Inflammatory macrophage treated with lipopolysaccharide for 1 hour (primary cell): ENCODE measurements at regions not wholly inside any gene's neighbourhood (a gene's known extent, or its start where the extent isn't known, plus 50 kb on each side); places are given as distances from the start of the nearest gene placed in this dataset.
"Not testable (repeated sequence)": the region's sequence is repeated elsewhere in the genome, so short reads cannot be mapped to it uniquely, and the experiment has no call there.

Experiments used
- DNase-seq, 2 donors: peaks; one replicate each; pipeline ENCODE4 v3.0.0-alpha.2; 2020 to 2022

DNA sequence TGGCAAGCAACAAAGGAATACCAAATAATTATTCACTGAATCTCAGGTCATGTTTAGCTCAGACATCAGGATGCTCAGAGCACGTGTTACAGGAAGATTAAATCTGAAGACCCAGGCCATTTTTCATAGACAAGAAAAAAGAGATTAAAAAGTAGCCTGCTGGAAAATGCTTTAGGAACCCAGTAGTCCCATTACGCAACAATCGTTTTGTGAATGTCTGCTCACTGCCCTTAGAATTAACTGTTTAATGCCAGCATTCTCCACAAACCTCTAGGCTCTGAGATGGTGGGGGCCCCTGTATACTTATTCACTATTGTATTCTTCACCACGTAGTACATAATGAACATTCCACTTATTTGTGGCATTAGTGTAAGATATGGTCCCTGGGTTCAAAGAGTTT, 154.6 kb upstream of the NYAP2 start:
- DNase-seq, result no peak

DNA sequence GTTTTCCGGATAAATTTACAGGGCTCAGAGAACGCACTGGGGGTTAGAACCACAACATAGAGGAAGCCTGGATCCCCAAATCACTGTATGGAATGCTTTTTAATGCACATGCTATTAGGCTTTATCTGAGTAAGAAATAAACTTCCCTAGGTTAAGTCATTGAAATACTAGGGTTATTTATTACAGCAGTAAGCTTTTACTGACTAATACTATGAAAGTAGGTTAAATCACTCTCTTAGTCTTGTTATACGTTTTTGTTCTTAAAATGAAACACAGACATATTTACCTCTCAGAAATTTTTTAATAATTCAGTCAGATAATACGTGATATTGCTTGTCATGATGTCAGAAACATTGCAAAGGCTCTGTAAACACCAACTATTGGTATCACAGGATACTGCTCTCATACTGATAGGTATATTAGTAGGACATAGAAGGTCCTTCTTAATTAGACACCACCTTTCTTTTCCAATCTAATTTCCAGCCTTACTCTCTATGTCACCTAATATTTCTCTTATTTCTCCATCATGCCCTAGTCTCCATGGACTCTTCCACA, 162.7 kb upstream of the NYAP2 start:
- no peak for DNase-seq

DNA sequence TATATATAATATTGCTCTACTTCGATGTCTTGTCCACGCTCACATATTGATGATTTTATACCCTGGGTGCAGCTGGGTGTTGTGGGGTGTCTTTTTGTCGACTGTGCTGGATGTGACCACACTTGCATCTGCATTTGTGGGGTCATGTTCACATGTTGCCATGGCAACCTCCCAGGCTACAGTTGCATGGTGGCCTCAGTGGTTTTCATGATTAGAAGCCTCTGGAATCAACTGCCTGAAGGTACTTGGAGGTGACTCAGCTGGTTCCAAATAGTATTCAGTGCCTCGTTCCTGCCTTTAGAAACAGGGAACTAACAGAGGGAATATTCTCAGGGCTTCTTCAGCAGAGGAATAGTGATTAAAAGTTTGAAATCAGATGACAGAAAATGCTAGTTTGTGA, 166.3 kb upstream of the NYAP2 start:
- no peak for DNase-seq

DNA sequence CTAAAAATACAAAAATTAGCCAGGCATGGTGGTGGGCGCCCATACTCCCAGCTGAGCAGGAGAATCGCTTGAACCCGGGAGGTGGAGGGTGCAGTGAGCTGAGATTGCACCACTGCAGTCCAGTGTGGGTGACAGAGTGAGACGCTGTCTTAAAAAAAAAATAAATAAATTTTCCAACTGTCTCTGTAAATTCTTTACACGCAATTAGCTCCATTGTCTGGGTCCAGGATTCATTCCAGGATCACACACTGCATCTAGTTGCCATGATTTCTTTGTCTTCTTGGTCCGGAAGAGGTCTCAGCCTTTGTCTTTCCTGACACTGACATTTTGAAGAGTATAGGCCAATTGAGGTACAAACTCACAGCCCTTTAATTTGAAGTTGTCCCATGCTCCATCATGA, 167.6 kb upstream of the NYAP2 start:
- no peak for DNase-seq

- DNase-seq, result not testable (repeated sequence)
These were observed 170.2 kb upstream of the NYAP2 start for GRCh38 chr2:225229346-225229745.

DNA sequence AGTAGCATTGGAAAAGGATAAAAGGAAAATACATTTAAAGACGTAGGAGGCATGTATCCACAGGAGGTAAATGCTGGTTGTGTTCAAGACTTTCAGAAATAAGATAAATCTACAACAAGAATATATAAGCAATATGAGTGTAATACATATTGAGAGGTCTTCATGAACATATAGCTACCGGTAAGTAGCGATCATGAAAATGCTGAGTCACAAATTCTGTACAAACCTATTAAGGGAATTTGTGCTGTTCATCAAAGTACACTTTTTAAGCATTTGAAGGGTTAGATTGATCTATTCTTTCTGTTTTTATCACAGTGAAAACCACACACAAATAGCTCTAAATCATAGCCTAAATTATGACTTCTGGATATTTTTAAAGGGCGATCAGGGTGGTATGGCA, 173.1 kb upstream of the NYAP2 start:
- no peak for DNase-seq

DNA sequence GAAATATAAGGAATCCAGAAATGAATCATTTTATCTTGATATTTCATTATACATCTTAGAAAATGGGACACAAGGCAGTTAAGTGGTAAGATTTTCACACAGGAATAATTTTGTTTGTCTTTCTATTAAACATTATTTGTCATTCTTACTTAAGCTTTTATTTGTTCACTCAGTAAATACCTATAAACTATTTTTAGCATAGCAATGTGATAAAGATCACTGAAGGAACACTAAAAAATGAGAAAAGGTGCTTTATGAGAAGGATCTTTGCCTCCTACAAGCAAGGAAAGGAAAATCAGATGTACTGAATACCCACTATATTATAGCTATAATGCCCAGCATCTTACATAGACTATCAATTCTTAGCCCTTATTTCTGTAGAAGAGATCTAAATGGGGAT, 176.2 kb upstream of the NYAP2 start:
- no peak for DNase-seq

GRCh38 chr2:225207471-225207870, 165.2 kb upstream of the DOCK10 start:
- no peak for DNase-seq

GRCh38 chr2:225207043-225207442, 164.8 kb upstream of the DOCK10 start:
- no peak for DNase-seq

DNA sequence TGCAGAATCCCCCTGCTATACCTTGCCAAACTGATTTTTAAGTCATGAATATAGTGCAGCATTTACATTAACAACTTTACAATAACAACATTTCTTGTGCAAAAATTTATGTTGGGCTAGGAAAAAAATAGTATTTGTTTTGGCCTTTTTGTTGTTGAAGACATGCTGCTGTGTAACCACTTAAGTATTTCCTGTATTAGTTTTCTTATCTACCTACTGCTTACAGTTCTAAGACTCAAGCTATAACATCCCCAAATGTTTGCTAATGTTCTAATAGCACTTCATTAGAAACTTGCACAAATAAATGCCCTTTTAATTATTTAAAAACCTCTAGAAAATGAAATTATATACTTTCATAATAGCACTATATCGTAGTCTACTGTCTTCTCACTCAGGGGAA, 154.3 kb upstream of the DOCK10 start:
- DNase-seq, result no peak

DNA sequence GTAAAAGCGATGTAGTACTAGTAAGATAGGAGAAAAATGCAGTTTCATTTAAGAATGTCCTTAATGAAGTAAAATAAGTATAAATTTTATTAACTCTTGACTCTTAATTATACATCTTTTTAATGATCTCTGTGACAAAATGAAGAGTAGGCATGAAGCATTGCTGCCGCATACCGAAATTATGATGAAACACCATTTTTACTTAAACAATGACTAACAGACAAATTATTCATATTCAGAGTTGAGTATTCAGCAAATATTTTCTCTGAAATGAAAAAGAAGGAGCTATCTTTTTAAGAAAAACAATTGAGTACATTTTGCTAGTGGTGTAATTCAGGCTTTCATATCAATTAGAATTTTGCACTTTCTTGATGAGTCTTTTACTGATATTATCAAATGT, 150.6 kb upstream of the DOCK10 start:
- no peak for DNase-seq

GRCh38 chr2:225190987-225191386, 148.7 kb upstream of the DOCK10 start:
- no peak for DNase-seq

- DNase-seq, result no peak
These were observed 142.7 kb upstream of the DOCK10 start for GRCh38 chr2:225184948-225185347.

- DNase-seq, result no peak
These were observed 139.9 kb upstream of the DOCK10 start for GRCh38 chr2:225182126-225182525.

DNA sequence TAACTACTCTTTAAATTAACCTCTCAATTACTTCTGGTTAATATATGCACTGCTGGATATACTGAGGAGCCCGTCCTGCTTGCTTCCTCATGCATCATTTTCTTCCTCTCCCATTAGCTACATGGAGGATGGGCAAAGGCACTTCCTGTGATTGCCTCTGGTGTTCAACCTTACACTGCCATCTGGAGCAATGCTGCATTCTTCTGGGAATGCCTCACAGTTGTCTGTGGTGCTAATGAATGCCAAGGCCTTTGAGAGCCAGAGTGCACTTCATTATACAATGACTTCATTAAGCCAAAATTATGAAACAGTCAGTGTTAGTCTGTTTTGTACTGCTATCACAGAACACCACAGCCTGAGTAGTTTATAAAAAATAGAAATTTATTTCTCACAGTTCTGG, 134.8 kb upstream of the DOCK10 start:
- no peak for DNase-seq

GRCh38 chr2:225173909-225174308, 131.6 kb upstream of the DOCK10 start:
- DNase-seq, result no peak

- DNase-seq, result peak; percentile 49 to 51
These were observed 129.1 kb upstream of the DOCK10 start for GRCh38 chr2:225171350-225171749.

- no peak for DNase-seq
These were observed 127.9 kb upstream of the DOCK10 start for GRCh38 chr2:225170162-225170561.

- no peak for DNase-seq
These were observed 127.1 kb upstream of the DOCK10 start for GRCh38 chr2:225169396-225169795.

GRCh38 chr2:225165052-225165451, 122.8 kb upstream of the DOCK10 start:
- DNase-seq, result no peak

- DNase-seq, result peak; percentile 15 to 16
These were observed 122.3 kb upstream of the DOCK10 start for GRCh38 chr2:225164401-225165050.

DNA sequence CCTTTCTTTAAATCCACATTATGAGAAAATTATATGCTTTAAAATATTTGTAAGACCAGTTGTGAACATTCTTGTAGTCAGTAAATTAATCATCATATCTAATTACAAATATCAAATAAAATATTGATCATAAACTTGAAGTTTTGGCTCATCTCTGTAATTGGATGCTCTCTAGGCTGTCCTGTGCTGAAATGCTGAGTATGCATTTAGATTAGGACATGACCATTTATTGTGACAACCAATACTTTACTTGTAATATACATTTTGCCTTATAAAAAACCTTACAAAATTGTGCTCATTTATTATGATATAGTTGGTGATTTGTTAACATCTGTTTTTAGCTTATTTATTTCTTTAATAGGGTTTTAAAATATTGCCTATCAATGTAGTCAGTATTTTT, 116.1 kb upstream of the DOCK10 start:
- DNase-seq, result no peak

DNA sequence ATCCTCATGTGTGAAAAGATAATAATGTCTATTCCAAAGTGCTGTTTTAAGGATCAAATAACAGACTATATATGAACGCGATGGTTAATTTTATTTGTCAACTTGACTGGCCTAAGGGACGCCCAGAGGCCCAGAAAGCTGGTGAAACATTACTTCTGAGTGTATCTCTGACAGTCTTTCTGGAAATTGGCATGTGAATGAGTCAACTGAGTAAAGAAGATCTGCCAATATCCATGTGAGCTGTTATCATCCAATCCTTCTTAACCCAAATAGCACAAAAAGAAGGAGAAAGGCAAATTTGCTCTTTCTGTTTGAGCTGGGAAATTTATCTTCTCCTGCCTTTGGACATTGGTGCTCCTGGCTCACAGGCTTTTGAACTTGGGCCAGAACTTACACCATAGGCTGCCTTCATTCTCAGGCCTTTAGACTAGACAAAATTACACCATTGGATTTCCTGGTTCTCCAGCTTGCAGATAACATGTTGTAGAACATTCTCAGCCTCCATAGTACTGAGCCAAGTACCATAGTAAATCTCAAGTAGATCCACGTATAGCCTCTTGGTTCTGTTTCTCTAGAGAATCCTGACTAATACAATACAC, 114.7 kb upstream of the DOCK10 start:
- no peak for DNase-seq

GRCh38 chr2:225140723-225141122, 98.5 kb upstream of the DOCK10 start:
- DNase-seq, result no peak

DNA sequence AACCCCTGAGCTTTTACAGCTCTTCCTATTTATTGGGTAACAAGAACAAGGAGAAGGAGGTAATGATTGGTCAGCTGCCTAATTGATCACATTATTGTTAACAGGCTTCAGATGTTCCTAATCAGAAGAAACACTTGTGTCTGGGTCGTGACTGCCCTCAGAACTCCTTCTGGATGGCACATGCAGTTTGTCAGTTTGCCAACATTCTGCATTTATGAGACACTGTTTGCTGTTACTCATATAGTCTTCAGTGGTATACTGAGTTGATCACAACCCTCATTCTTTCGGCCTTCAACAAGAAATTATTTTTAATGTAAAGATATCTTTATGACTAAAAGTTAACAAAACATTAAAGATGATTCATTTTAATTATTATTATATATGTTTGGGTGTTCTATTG, 95.7 kb upstream of the DOCK10 start:
- no peak for DNase-seq
